ENCODE measurements at regions not wholly inside any gene's neighbourhood (a gene's known extent, or its start where the extent isn't known, plus 50 kb on each side); places are given as distances from the start of the nearest gene placed in this dataset.

GRCh38 chr11:103662880-103663279 lies 373.6 kb upstream of the DDI1 start:
- no peaks in the 10 kb centered on the region for H3K9me2 ChIP-seq (replicated peaks; ENCODE audit: low read length)

GRCh38 chr11:103668859-103669258 lies 367.6 kb upstream of the DDI1 start:
- H3K4me3 ChIP-seq (ENCODE audit: low read length), result no peak overlapping the region
- no peaks in the 10 kb centered on the region for H4K20me1 ChIP-seq (ENCODE audit: low read length)
- no TSS peak for BruUV-seq (replicated peaks)
- H3K27me3 ChIP-seq (ENCODE audit: low read length), result no peaks in the 10 kb centered on the region
- no peak overlapping the region for H3K9ac ChIP-seq (ENCODE audit: low read length)
- TF ChIP-seq EZH2 (IDR thresholded peaks at IDR 0.05; ENCODE audit: low read length, unreplicated experiment), result no peak
- no peak for TF ChIP-seq CTCF (conservative IDR thresholded peaks at IDR 0.05; ENCODE audit: low read depth, low read length)
- no peak for TF ChIP-seq EZH2phosphoT487 (IDR thresholded peaks at IDR 0.05; ENCODE audit: borderline replicate concordance, low read length)
- H3K27ac ChIP-seq (ENCODE audit: low read length), result no peak overlapping the region
- POLR2A ChIA-PET (ENCODE audit: unreplicated experiment), result no interaction called here
- no peaks in the 10 kb centered on the region for H3K36me3 ChIP-seq (ENCODE audit: low read depth, low read length)
- H3K4me2 ChIP-seq (ENCODE audit: low read length), result no peak overlapping the region
- H3K9me3 ChIP-seq (ENCODE audit: low read length), result no peaks in the 10 kb centered on the region
- H3K4me1 ChIP-seq (ENCODE audit: insufficient read depth, low read length), result no peaks in the 10 kb centered on the region
- no peak for ATAC-seq
- no peak for DNase-seq
- H2AFZ ChIP-seq (ENCODE audit: low read length), result no peak overlapping the region
- CTCF ChIA-PET, result no interaction called here
- no peaks in the 10 kb centered on the region for H3K9me2 ChIP-seq (replicated peaks; ENCODE audit: low read length)
- H3K79me2 ChIP-seq (ENCODE audit: low read length), result no peaks in the 10 kb centered on the region
- intact Hi-C loops (cut with micrococcal nuclease), result no loop called here
- no peaks in the 10 kb centered on the region for H3F3A ChIP-seq (ENCODE audit: low read length, unreplicated experiment)

More at GRCh38 chr11:103662880-103663279, 373.6 kb upstream of the DDI1 start:
- Histone ChIP-seq H3K27me3 (ENCODE audit: low read length) (no peaks in the 10 kb centered on the region), H3K79me2 (ENCODE audit: low read length) (no peaks in the 10 kb centered on the region), H3K9ac (ENCODE audit: low read length) (no peak overlapping the region), H3K9me3 (ENCODE audit: low read length) (no peaks in the 10 kb centered on the region), H3K4me1 (ENCODE audit: insufficient read depth, low read length) (no peaks in the 10 kb centered on the region), H3K27ac (ENCODE audit: low read length) (no peak overlapping the region), H2AFZ (ENCODE audit: low read length) (no peak overlapping the region), H3K4me3 (ENCODE audit: low read length) (no peak overlapping the region), H4K20me1 (ENCODE audit: low read length) (no peaks in the 10 kb centered on the region), H3K36me3 (ENCODE audit: low read depth, low read length) (no peaks in the 10 kb centered on the region), H3K4me2 (ENCODE audit: low read length) (no peak overlapping the region), H3F3A (ENCODE audit: low read length, unreplicated experiment) (no peaks in the 10 kb centered on the region)
- ATAC-seq (no peak), DNase-seq (no peak)
- BruUV-seq (replicated peaks), result no TSS peak
- intact Hi-C loops (cut with micrococcal nuclease), result no loop called here
- POLR2A ChIA-PET (ENCODE audit: unreplicated experiment), result no interaction called here
- TF ChIP-seq CTCF (conservative IDR thresholded peaks at IDR 0.05; ENCODE audit: low read depth, low read length) (no peak), EZH2 (IDR thresholded peaks at IDR 0.05; ENCODE audit: low read length, unreplicated experiment) (no peak), EZH2phosphoT487 (IDR thresholded peaks at IDR 0.05; ENCODE audit: borderline replicate concordance, low read length) (no peak)
- CTCF ChIA-PET, result no interaction called here

GRCh38 chr11:103671143-103671651 lies 365.2 kb upstream of the DDI1 start:
- Histone ChIP-seq H3K27ac (ENCODE audit: low read length) (no peak overlapping the region), H3K4me2 (ENCODE audit: low read length) (no peak overlapping the region), H3K9me2 (replicated peaks; ENCODE audit: low read length) (no peaks in the 10 kb centered on the region), H3K36me3 (ENCODE audit: low read depth, low read length) (no peaks in the 10 kb centered on the region), H3K4me1 (ENCODE audit: insufficient read depth, low read length) (no peaks in the 10 kb centered on the region), H3K79me2 (ENCODE audit: low read length) (no peaks in the 10 kb centered on the region), H3F3A (ENCODE audit: low read length, unreplicated experiment) (no peaks in the 10 kb centered on the region), H2AFZ (ENCODE audit: low read length) (no peak overlapping the region), H3K9me3 (ENCODE audit: low read length) (no peaks in the 10 kb centered on the region), H3K27me3 (ENCODE audit: low read length) (0 out of 2 replicates have a peak, but pooled peaks cover 3% of the 10 kb centered on the region), H4K20me1 (ENCODE audit: low read length) (no peaks in the 10 kb centered on the region), H3K9ac (ENCODE audit: low read length) (no peak overlapping the region), H3K4me3 (ENCODE audit: low read length) (no peak overlapping the region)
- CTCF ChIA-PET, result interaction anchor here (0.6 to 0.7 kb wide), 2 partner anchors 116 to 240 kb away, joined by 3 read pairs; no protein-coding TSS in a partner anchor
- TF ChIP-seq EZH2 (IDR thresholded peaks at IDR 0.05; ENCODE audit: low read length, unreplicated experiment), result no peak
- peak; percentile 47 for TF ChIP-seq CTCF (conservative IDR thresholded peaks at IDR 0.05; ENCODE audit: low read depth, low read length)
- no peak for TF ChIP-seq EZH2phosphoT487 (IDR thresholded peaks at IDR 0.05; ENCODE audit: borderline replicate concordance, low read length)
- ATAC-seq (no peak), DNase-seq (peak; percentile 23)
- no TSS peak for BruUV-seq (replicated peaks)
- POLR2A ChIA-PET (ENCODE audit: unreplicated experiment), result no interaction called here
- intact Hi-C loops (cut with micrococcal nuclease), result no loop called here
